K562 (cell line): ENCODE measurements at regions not wholly inside any gene's neighbourhood (a gene's known extent, or its start where the extent isn't known, plus 50 kb on each side); places are given as distances from the start of the nearest gene placed in this dataset.

Experiments used
- NFYB ChIP-seq: IDR thresholded peaks from 2 replicates; pipeline ENCODE4 v1.6.1; 2011; ENCODE audit warnings: mild to moderate bottlenecking, moderate library complexity; ENCODE audit not compliant: insufficient read length; ENCODE audit errors: extremely low read depth
- TF ChIP-seq, protein P1 (sequence below), 3 experiments: fragments of 200-800 bp in 1 of 3; sonication (Bioruptor generic) in 1 of 3; sonication (generic) in 1 of 3; formaldehyde crosslinking in 1 of 3; IDR thresholded peaks; 2 replicates each; pipeline versions ENCODE4 v1.6.1 to v1.8.0; 2016 to 2022; ENCODE audit warnings: mild to moderate bottlenecking in 2 of 3, missing compliant biosample characterization in 2 of 3, missing genetic modification characterization in 2 of 3, missing genetic modification reagents in 1 of 3

- TF ChIP-seq, protein P1, sequence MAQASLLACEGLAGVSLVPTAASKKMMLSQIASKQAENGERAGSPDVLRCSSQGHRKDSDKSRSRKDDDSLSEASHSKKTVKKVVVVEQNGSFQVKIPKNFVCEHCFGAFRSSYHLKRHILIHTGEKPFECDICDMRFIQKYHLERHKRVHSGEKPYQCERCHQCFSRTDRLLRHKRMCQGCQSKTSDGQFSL (CRISPR knock-in tag; IDR thresholded peaks at IDR 0.05), result no peak
- TF ChIP-seq, protein P1 (tag; IDR thresholded peaks at IDR 0.05), result no peak
- no peak for TF ChIP-seq NFYB
Measured at GRCh38 chr6:51369485-51369884, 550.8 kb downstream of the TFAP2B start.
